ENCODE measurements at regions not wholly inside any gene's neighbourhood (a gene's known extent, or its start where the extent isn't known, plus 50 kb on each side); places are given as distances from the start of the nearest gene placed in this dataset.

DNA sequence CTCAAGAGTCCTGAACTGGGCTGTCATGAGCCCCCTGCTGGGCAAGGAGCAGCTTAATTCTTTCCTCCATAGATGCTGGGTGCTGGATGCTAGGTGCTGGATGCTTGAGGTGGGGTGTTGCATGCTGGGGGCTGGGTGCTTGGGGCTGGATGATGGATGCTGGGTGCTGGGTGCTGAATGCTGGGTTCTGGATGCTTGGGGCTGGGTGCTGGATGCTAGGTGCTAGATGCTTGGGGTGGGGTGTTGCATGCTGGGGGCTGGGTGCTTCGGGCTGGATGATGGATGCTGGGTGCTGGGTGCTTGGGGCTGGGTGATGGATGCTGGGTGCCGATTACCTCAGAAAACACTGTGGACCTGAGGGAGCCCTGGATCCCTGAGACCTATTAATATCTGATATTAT is 837.7 kb downstream of the GALR1 start:
- TF ChIP-seq CTCF (IDR thresholded peaks at IDR 0.05; ENCODE audit: low read depth, low read length): no peak
- TF ChIP-seq POLR2A (IDR thresholded peaks at IDR 0.05; ENCODE audit: extremely low read depth, insufficient read length): no peak
